NB4 (cell line): ENCODE measurements at regions not wholly inside any gene's neighbourhood (a gene's known extent, or its start where the extent isn't known, plus 50 kb on each side); places are given as distances from the start of the nearest gene placed in this dataset.

ENCODE experiments used
- CTCF ChIP-seq: IDR thresholded peaks from one replicate; pipeline ENCODE4 v1.5.1; 2012; ENCODE audit warnings: low read depth, low read length
- POLR2A ChIP-seq: IDR thresholded peaks from 2 replicates; pipeline ENCODE4 v1.6.1; 2011; ENCODE audit warnings: mild to moderate bottlenecking; ENCODE audit not compliant: insufficient read length; ENCODE audit errors: extremely low read depth

- no peak for TF ChIP-seq POLR2A
- no peak for TF ChIP-seq CTCF
These were observed 452.7 kb upstream of the FAT1 start for GRCh38 chr4:187176261-187176910.
